NCI-H2227 (cell line): ENCODE measurements at regions not wholly inside any gene's neighbourhood (a gene's known extent, or its start where the extent isn't known, plus 50 kb on each side); places are given as distances from the start of the nearest gene placed in this dataset.
A peak's percentile ranks its signal among the peaks of the same experiment; 100 is the strongest.

Experiments used
- DNase-seq: peaks from one replicate; lab custom pipeline; 2025; ENCODE audit not compliant: unreplicated experiment; lab: John Stamatoyannopoulos, UW

GRCh38 chr13:34847766-34848165 is 94.3 kb upstream of the NBEA start:
- DNase-seq = no peak

DNA sequence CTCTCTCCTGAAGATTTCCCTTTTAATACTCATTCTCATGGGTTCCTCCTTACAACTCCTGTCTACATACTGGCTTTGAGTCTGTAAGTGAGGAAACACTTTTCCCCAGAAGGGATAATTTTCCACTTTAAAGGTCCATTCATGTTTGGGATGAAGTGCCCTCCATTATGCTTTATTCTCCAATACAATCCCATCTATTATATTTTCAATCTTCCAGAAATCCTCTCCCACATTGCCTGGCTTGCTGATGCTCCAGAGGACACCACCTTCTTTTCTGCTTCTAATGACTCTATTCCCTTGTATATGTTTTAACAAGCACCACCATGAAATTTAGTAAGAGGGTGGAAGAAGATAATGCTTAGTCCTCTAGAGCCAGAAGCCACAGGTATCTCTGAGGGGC is 92.7 kb upstream of the NBEA start:
- DNase-seq = no peak

GRCh38 chr13:34853161-34853560 is 88.9 kb upstream of the NBEA start:
- DNase-seq = no peak

DNA sequence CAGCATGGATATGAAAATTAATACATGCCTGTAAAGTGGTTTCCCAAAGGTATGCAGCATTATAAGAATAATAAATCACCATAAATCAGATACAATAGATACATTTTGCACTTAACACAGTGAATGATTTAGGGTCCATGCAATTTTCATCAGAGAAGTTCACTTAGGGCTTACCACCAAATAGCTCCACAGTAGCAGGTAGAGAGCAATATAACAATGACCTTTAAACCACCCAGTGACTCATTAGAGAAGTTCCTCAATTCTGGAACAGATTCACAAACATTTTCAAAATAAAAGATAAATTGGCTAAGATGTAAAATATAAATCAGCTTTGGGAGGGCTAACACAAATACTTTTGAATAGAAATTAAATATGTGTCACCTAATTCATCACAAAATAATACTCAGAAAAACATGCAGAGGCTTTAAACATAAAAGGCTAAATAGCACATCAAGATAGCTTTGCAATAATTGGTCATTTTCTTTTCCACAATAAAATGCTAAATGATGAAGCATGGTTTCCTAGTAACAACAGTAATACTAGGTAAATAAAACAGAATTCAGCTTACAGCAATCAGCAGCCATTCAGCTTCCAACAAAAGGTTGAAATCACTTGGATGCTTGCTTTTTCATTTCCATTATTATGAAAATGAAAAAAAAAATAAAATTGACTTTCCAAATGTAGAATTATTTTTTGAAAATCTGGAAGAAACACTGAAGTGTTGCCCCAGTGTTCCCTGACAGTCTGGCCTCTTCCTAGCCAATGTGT is 84.3 kb upstream of the NBEA start:
- DNase-seq = peak; percentile 17

DNA sequence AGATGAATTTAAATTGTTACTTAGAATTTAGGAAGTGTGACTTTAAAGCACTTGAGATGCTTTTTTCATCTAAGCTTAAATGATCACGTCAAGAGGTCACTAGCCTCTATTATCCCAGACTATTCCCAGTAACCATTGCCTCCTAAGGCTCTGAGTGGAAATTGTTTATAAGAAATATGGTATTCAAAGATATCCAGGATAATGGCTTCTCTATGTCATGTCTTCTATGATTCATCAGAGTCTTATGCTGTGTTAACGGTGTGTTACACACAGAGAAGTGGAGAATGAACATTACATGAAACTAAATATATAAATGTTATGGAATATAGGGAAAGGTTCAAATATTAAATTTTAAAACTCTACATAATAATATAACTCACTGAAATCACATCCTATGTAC is 79.8 kb upstream of the NBEA start:
- no peak for DNase-seq

- DNase-seq = no peak
These were observed 79.4 kb upstream of the NBEA start for GRCh38 chr13:34862716-34863115.

DNA sequence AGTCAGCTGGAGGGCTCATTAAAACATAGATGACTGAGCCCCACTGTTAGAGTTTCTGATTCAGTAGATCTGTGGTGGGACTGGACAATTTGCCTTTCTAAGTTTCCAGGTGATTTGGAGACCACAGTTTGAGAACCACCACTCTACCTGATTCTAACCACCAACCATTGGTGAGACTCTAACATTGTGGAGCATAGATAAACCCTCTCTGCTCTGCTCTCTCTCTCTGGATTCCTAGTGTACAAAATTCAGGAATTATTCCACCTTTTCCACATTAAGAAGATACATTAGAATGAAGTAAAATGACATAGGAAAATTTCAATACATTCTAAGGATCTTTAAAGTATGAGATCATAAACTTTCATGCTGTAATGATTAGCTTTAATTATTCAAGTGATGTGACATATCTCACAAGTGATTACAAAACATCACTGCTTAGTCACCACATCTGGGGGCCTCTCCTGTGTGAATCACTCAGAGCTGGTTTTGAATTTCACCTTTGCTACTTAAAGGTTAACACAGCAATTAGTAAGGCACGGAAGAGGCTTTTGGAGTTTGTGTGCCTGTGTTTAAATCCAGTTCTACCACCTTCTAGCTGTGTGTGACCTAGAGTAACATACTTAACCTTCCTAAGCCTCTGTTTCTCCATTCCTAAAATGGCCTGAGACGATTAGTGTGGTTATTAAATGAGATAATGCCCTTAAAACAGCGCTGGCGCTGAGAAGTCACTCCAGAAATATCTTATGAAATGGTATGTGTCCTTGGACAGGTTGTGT is 78.5 kb upstream of the NBEA start:
- DNase-seq = no peak

GRCh38 chr13:34864671-34865070 is 77.4 kb upstream of the NBEA start:
- DNase-seq = no peak

GRCh38 chr13:34867590-34867989 is 74.5 kb upstream of the NBEA start:
- no peak for DNase-seq

DNA sequence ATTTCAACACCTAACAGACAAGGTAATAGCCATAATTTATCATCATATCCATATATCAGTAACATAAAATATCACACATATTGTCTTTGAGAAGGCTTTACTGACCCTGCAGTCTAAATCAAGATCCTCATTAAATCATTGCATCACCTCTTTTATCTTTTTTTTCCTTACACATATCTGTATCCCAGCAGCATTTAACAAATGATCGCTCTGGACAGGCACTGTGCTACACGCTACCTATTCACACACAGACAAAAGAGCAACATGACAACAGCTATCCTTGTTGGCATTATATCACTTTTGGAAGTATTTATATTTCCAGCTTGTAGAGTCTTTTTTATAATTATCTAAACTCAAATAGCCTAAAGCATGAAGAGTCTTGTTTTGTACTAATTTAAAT is 73.3 kb upstream of the NBEA start:
- DNase-seq = no peak

DNA sequence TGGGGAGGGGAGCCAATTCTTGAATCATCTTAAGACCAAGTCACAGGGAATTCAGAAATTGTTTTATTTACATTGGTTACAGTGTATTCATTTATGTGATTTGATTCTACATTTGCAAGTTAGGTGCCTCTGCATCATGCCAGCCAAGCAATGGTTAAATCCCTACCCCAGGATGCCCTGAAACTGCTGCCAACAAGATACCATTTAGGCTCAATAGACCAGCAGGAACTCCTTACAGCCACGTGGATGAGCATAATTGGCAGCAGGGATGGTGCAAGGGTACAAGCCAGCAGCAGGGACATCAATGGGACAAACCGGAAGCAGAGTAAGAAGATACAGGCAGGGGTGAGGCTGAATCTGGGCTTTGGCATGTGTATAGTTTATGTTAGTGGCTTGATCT is 72.4 kb upstream of the NBEA start:
- DNase-seq = no peak

GRCh38 chr13:34878329-34878728 is 63.7 kb upstream of the NBEA start:
- DNase-seq = no peak

- DNase-seq = no peak
These were observed 62.2 kb upstream of the NBEA start for GRCh38 chr13:34879851-34880250.

DNA sequence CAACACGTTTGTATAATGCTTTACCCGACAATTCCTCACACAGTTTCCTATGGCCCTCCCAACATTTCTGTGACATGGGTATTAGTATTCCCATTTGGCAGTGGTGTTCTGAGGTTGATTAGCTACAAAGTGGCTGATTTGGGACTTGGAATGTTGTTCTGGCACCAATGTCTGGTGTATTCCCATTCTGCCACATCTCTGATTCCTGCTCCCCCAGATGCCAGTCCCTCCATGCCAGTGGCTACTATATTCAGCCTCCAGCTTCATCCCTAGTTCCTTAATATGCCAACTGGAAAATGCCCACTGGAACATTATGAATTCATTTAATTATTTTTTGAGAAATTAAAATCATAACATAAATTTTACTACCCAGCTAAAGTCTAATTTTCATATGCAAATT is 60.6 kb upstream of the NBEA start:
- DNase-seq = no peak

DNA sequence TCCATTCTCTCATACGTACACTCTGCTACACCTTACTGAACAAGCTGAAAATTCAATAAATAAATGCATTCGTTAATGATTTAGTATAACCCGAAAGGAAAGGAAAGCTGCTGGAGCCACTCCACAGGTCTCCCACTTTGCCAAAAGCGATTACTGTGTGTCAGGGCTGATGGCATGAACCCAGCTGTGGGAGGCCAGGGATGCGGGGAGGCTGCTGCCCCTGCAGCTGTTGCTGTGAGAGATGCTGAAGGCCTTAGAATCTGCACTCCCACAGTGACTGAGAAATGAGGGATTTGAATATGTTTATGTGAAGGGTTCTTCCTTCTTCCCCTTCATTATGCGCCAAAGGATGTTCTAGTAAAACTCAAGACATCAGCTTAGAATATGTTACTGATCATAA is 58.7 kb upstream of the NBEA start:
- DNase-seq = no peak

DNA sequence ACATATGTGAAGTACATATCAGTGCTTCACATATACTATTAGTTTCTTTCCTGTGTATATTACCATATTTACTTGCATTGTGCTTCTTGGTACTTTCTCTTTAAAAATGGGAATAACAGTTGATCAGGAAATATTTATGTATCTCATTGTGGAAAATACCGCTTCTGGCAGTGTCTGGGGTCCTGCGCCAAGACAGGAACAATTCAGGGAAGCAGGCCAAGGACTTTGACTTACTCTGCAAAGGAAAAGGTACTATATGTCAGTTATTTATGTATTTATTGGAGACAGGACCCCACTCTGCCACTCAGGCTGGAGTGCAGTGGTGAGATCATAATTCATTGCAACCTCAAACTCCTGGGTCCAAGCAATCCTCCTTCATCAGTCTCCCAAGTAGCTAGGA is 57.7 kb upstream of the NBEA start:
- DNase-seq = no peak

GRCh38 chr13:34886121-34886875 is 55.8 kb upstream of the NBEA start:
- no peak for DNase-seq

DNA sequence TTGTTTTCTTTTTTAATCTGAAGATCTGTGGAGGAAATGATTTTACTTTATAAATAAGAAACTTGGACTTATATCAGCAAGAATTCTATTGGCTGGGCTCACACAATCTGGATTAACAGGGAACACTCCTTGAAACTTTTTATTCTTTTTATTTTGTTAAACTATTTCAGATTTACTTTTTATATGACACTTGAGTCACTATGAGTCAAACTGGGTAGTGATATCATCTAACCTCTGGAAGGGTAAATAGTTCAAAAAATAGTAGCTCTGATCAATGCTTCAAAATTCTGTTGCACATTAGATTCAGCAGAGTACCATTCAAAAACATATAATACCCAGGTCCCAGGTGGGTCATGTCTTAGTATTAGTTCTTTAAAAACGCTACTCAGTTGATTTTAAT is 55.1 kb upstream of the NBEA start:
- DNase-seq = no peak
